ENCODE measurements at regions not wholly inside any gene's neighbourhood (a gene's known extent, or its start where the extent isn't known, plus 50 kb on each side); places are given as distances from the start of the nearest gene placed in this dataset.

- no peaks in the 10 kb centered on the region for H4K20me1 ChIP-seq (ENCODE audit: low read length)
- no peaks in the 10 kb centered on the region for H3K9me3 ChIP-seq (ENCODE audit: low read length)
- no peaks in the 10 kb centered on the region for H3K27me3 ChIP-seq (ENCODE audit: low read length)
- ATAC-seq (no peak), DNase-seq (no peak)
- H3K27ac ChIP-seq (ENCODE audit: low read length) = no peak overlapping the region
- no peak overlapping the region for H2AFZ ChIP-seq (ENCODE audit: low read length)
- TF ChIP-seq EZH2 (IDR thresholded peaks at IDR 0.05; ENCODE audit: low read length, unreplicated experiment) = no peak
- no peak for TF ChIP-seq CTCF (conservative IDR thresholded peaks at IDR 0.05; ENCODE audit: low read depth, low read length)
- TF ChIP-seq EZH2phosphoT487 (IDR thresholded peaks at IDR 0.05; ENCODE audit: borderline replicate concordance, low read length) = no peak
- H3K9me2 ChIP-seq (replicated peaks; ENCODE audit: low read length) = no peaks in the 10 kb centered on the region
- no peaks in the 10 kb centered on the region for H3F3A ChIP-seq (ENCODE audit: low read length, unreplicated experiment)
- ChIA-PET CTCF (no interaction called here), POLR2A (ENCODE audit: unreplicated experiment) (no interaction called here)
- no TSS peak for BruUV-seq (replicated peaks)
- intact Hi-C loops (cut with micrococcal nuclease) = no loop called here
- no peaks in the 10 kb centered on the region for H3K36me3 ChIP-seq (ENCODE audit: low read depth, low read length)
- no peak overlapping the region for H3K4me3 ChIP-seq (ENCODE audit: low read length)
- no peak overlapping the region for H3K4me2 ChIP-seq (ENCODE audit: low read length)
- no peaks in the 10 kb centered on the region for H3K79me2 ChIP-seq (ENCODE audit: low read length)
- H3K9ac ChIP-seq (ENCODE audit: low read length) = no peak overlapping the region
- H3K4me1 ChIP-seq (ENCODE audit: insufficient read depth, low read length) = no peaks in the 10 kb centered on the region
Measured at GRCh38 chr18:46426679-46427047, 230.4 kb downstream of the LOXHD1 start.
